ENCODE measurements at regions not wholly inside any gene's neighbourhood (a gene's known extent, or its start where the extent isn't known, plus 50 kb on each side); places are given as distances from the start of the nearest gene placed in this dataset.

- no peak for DNase-seq (ENCODE audit: extremely low read depth, low read depth, low spot score)
Measured at GRCh38 chr5:113652161-113652560, 138.7 kb downstream of the YTHDC2 start.

GRCh38 chr5:113654828-113655227 lies 141.3 kb downstream of the YTHDC2 start:
- DNase-seq (ENCODE audit: extremely low read depth, low read depth, low spot score), result no peak

- DNase-seq (ENCODE audit: extremely low read depth, low read depth, low spot score), result no peak
Measured at GRCh38 chr5:113660206-113660605, 146.7 kb downstream of the YTHDC2 start.

GRCh38 chr5:113660706-113661250 lies 147.3 kb downstream of the YTHDC2 start:
- no peak for DNase-seq (ENCODE audit: extremely low read depth, low read depth, low spot score)

GRCh38 chr5:113663879-113664541 lies 150.5 kb downstream of the YTHDC2 start:
- DNase-seq (ENCODE audit: extremely low read depth, low read depth, low spot score), result no peak

GRCh38 chr5:113673041-113673440 lies 159.5 kb downstream of the YTHDC2 start:
- DNase-seq (ENCODE audit: extremely low read depth, low read depth, low spot score), result no peak

- no peak for DNase-seq (ENCODE audit: extremely low read depth, low read depth, low spot score)
Measured at GRCh38 chr5:113675166-113675565, 161.7 kb downstream of the YTHDC2 start.

- DNase-seq (ENCODE audit: extremely low read depth, low read depth, low spot score), result no peak
Measured at GRCh38 chr5:113678202-113678601, 164.7 kb downstream of the YTHDC2 start.

GRCh38 chr5:113678924-113679575 lies 165.6 kb downstream of the YTHDC2 start:
- peak; percentile 20 for DNase-seq (ENCODE audit: extremely low read depth, low read depth, low spot score)

GRCh38 chr5:113680534-113680933 lies 167.0 kb downstream of the YTHDC2 start:
- DNase-seq (ENCODE audit: extremely low read depth, low read depth, low spot score), result no peak

- no peak for DNase-seq (ENCODE audit: extremely low read depth, low read depth, low spot score)
Measured at GRCh38 chr5:113682497-113683136, 169.1 kb downstream of the YTHDC2 start.

- no peak for DNase-seq (ENCODE audit: extremely low read depth, low read depth, low spot score)
Measured at GRCh38 chr5:113683211-113683610, 169.7 kb downstream of the YTHDC2 start.

GRCh38 chr5:113686599-113686998 lies 173.1 kb downstream of the YTHDC2 start:
- DNase-seq (ENCODE audit: extremely low read depth, low read depth, low spot score), result no peak

- DNase-seq (ENCODE audit: extremely low read depth, low read depth, low spot score), result no peak
Measured at GRCh38 chr5:113689647-113690046, 176.2 kb downstream of the YTHDC2 start.

- no peak for DNase-seq (ENCODE audit: extremely low read depth, low read depth, low spot score)
Measured at GRCh38 chr5:113692466-113692865, 179.0 kb downstream of the YTHDC2 start.

- no peak for DNase-seq (ENCODE audit: extremely low read depth, low read depth, low spot score)
Measured at GRCh38 chr5:113692891-113693457, 179.5 kb downstream of the YTHDC2 start.

- DNase-seq (ENCODE audit: extremely low read depth, low read depth, low spot score), result no peak
Measured at GRCh38 chr5:113693701-113694100, 180.2 kb downstream of the YTHDC2 start.

GRCh38 chr5:113694576-113694975 lies 181.1 kb downstream of the YTHDC2 start:
- DNase-seq (ENCODE audit: extremely low read depth, low read depth, low spot score), result no peak

- no peak for DNase-seq (ENCODE audit: extremely low read depth, low read depth, low spot score)
Measured at GRCh38 chr5:113703266-113703665, 189.8 kb downstream of the YTHDC2 start.

- DNase-seq (ENCODE audit: extremely low read depth, low read depth, low spot score), result no peak
Measured at GRCh38 chr5:113705657-113706056, 192.2 kb downstream of the YTHDC2 start.

GRCh38 chr5:113713051-113713450 lies 199.6 kb downstream of the YTHDC2 start:
- no peak for DNase-seq (ENCODE audit: extremely low read depth, low read depth, low spot score)
